ENCODE measurements at regions not wholly inside any gene's neighbourhood (a gene's known extent, or its start where the extent isn't known, plus 50 kb on each side); places are given as distances from the start of the nearest gene placed in this dataset.

GRCh38 chr7:32161708-32162107 lies 91.5 kb upstream of the PDE1C start:
- Histone ChIP-seq H3K36me3 (ENCODE audit: control insufficient read depth, insufficient read depth, low read length) (no peaks in the 10 kb centered on the region), H2AFZ (no peak overlapping the region), H3K4me1 (no peaks in the 10 kb centered on the region), H3K27ac (no peak overlapping the region), H3K4me3 (ENCODE audit: low read depth, low read length) (no peak overlapping the region), H3K4me2 (ENCODE audit: low read length) (no peak overlapping the region), H3K9me3 (ENCODE audit: control insufficient read depth, low read length) (no peaks in the 10 kb centered on the region), H3K79me2 (no peaks in the 10 kb centered on the region), H3K9ac (no peak overlapping the region), H3K27me3 (ENCODE audit: control insufficient read depth, insufficient read depth, low read length) (no peaks in the 10 kb centered on the region)
- no peak for TF ChIP-seq CTCF (IDR thresholded peaks at IDR 0.05)

GRCh38 chr7:32158751-32159745 lies 88.8 kb upstream of the PDE1C start:
- no peaks in the 10 kb centered on the region for H3K27me3 ChIP-seq (ENCODE audit: control insufficient read depth, insufficient read depth, low read length)
- no peaks in the 10 kb centered on the region for H3K9me3 ChIP-seq (ENCODE audit: control insufficient read depth, low read length)
- no peak overlapping the region for H3K9ac ChIP-seq
- no peak overlapping the region for H2AFZ ChIP-seq
- H3K79me2 ChIP-seq, result no peaks in the 10 kb centered on the region
- no peak overlapping the region for H3K27ac ChIP-seq
- no peak overlapping the region for H3K4me3 ChIP-seq (ENCODE audit: low read depth, low read length)
- H3K36me3 ChIP-seq (ENCODE audit: control insufficient read depth, insufficient read depth, low read length), result no peaks in the 10 kb centered on the region
- TF ChIP-seq CTCF (IDR thresholded peaks at IDR 0.05), result no peak
- no peak overlapping the region for H3K4me2 ChIP-seq (ENCODE audit: low read length)
- H3K4me1 ChIP-seq, result no peaks in the 10 kb centered on the region

DNA sequence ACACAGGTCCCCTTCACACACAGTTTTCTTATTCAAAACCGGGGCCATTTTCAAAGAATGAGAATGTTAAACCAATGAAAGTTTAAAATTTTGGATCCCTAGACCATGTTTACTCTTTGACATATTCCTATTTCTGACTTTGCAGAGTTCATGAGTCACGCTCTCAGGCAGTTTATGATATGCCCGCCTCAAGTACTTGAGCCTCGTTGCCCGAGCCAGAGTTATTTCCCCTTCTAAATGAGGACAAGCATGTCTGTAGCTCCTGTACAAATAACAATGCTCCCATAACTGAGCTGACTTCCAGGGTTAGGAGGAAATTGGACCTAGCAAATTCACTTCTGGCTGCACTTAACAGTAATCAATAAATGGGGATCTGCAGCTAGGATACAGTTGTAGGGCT lies 87.9 kb upstream of the PDE1C start:
- no peak overlapping the region for H3K4me2 ChIP-seq (ENCODE audit: low read length)
- no peak overlapping the region for H2AFZ ChIP-seq
- no peak overlapping the region for H3K9ac ChIP-seq
- no peaks in the 10 kb centered on the region for H3K79me2 ChIP-seq
- no peak overlapping the region for H3K4me3 ChIP-seq (ENCODE audit: low read depth, low read length)
- H3K36me3 ChIP-seq (ENCODE audit: control insufficient read depth, insufficient read depth, low read length), result no peaks in the 10 kb centered on the region
- no peaks in the 10 kb centered on the region for H3K9me3 ChIP-seq (ENCODE audit: control insufficient read depth, low read length)
- no peak overlapping the region for H3K27ac ChIP-seq
- H3K4me1 ChIP-seq, result no peaks in the 10 kb centered on the region
- no peaks in the 10 kb centered on the region for H3K27me3 ChIP-seq (ENCODE audit: control insufficient read depth, insufficient read depth, low read length)
- TF ChIP-seq CTCF (IDR thresholded peaks at IDR 0.05), result no peak

- Histone ChIP-seq H3K4me1 (no peaks in the 10 kb centered on the region), H3K27me3 (ENCODE audit: control insufficient read depth, insufficient read depth, low read length) (no peaks in the 10 kb centered on the region), H3K27ac (no peak overlapping the region), H3K9me3 (ENCODE audit: control insufficient read depth, low read length) (no peaks in the 10 kb centered on the region), H2AFZ (no peak overlapping the region), H3K4me3 (ENCODE audit: low read depth, low read length) (no peak overlapping the region), H3K36me3 (ENCODE audit: control insufficient read depth, insufficient read depth, low read length) (no peaks in the 10 kb centered on the region), H3K79me2 (no peaks in the 10 kb centered on the region), H3K4me2 (ENCODE audit: low read length) (no peak overlapping the region), H3K9ac (no peak overlapping the region)
- TF ChIP-seq CTCF (IDR thresholded peaks at IDR 0.05), result no peak
These were observed 85.5 kb upstream of the PDE1C start for GRCh38 chr7:32155712-32156111.

DNA sequence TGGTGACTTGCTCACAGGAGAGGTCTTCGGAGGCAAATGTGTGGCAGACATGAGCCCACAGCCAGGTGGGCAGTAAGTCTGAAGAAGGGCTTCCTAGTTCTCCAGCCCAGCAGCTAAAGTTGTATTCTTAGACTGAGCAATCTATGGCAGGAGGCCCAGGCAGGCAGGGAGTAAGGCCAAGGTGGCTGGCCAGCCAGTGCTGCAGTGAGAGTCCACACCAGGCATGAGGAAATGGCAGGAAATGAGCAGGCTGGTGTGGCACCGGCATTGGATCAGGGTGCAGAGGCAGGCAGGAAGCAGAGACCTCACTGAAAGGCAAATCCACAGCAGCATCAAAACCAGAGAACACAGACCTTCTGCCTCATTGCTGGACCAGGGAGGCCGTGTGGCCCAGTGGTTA lies 84.6 kb upstream of the PDE1C start:
- H3K4me1 ChIP-seq, result no peaks in the 10 kb centered on the region
- no peak overlapping the region for H2AFZ ChIP-seq
- no peaks in the 10 kb centered on the region for H3K27me3 ChIP-seq (ENCODE audit: control insufficient read depth, insufficient read depth, low read length)
- TF ChIP-seq CTCF (IDR thresholded peaks at IDR 0.05), result no peak
- no peak overlapping the region for H3K4me3 ChIP-seq (ENCODE audit: low read depth, low read length)
- no peaks in the 10 kb centered on the region for H3K9me3 ChIP-seq (ENCODE audit: control insufficient read depth, low read length)
- H3K27ac ChIP-seq, result no peak overlapping the region
- H3K36me3 ChIP-seq (ENCODE audit: control insufficient read depth, insufficient read depth, low read length), result no peaks in the 10 kb centered on the region
- H3K9ac ChIP-seq, result no peak overlapping the region
- H3K4me2 ChIP-seq (ENCODE audit: low read length), result no peak overlapping the region
- no peaks in the 10 kb centered on the region for H3K79me2 ChIP-seq
